ENCODE measurements at regions not wholly inside any gene's neighbourhood (a gene's known extent, or its start where the extent isn't known, plus 50 kb on each side); places are given as distances from the start of the nearest gene placed in this dataset.

GRCh38 chr20:51093240-51093763 lies 70.4 kb upstream of the KCNG1 start:
- no peak for ATAC-seq

GRCh38 chr20:51092338-51092737 lies 69.4 kb upstream of the KCNG1 start:
- ATAC-seq: no peak

- no peak for ATAC-seq
Observed at GRCh38 chr20:51091406-51092195, 68.7 kb upstream of the KCNG1 start.

- no peak for ATAC-seq
Observed at GRCh38 chr20:51089840-51090239, 66.9 kb upstream of the KCNG1 start.

- no peak for ATAC-seq
Observed at GRCh38 chr20:51089272-51089781, 66.4 kb upstream of the KCNG1 start.

- no peak for ATAC-seq
Observed at GRCh38 chr20:51087266-51087665, 64.4 kb upstream of the KCNG1 start.

- no peak for ATAC-seq
Observed at GRCh38 chr20:51085769-51086168, 62.9 kb upstream of the KCNG1 start.

DNA sequence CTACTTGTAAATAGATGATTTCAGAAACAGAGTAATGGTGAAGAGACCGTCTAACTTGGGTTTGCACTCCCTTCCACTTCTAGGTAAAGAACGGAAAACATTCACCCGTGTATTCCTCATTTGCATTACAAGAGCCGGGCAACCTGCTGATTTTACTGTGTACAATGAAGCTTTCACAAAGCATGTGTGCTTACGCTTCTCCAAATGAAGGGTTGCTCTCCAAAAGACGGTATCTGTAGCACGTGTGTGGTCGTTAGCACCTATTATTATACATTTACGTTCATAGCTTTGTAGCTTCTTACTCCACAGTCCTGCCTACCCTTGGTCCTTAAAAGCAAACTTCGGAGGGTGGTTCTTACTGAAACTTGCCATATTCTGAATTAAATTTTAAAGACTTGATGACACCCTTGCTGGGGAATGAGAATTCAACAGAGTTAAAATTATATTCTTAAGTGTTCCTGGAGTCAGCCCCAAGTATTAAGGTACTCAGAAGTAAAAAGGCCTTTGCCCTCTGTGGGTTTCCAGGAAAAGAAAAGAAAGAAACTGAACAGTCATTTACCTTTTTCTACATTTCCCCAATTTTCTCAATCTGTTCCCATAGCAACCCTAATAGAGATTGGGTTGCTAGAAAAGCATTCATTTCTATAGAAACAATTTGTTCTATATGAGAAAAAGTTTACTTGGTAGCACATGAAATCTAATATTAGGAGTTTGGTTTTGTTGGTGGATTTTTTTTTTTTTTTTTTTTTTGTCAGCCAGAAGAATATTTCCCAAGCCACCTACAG lies 61.9 kb upstream of the KCNG1 start:
- no peak for ATAC-seq

DNA sequence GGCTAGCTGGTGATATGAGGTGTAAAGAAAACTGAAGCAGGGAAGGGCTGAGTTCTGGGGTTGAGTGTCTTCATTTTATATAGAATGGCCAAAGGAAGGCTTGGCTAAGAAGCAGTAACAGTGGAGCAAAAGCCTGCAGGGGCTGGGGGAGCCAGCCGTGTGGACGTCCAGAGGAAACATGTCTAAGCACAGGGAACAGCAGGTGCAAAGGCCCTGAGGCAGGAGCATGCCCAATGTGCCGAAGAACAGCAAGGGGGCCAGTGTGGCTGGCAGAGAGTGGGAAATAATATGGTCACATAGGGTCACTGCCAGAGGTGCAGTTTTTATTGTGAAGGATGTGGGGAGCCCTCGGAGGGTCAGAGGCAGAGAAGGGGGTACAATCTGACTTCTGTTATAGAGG lies 60.5 kb upstream of the KCNG1 start:
- ATAC-seq: no peak

DNA sequence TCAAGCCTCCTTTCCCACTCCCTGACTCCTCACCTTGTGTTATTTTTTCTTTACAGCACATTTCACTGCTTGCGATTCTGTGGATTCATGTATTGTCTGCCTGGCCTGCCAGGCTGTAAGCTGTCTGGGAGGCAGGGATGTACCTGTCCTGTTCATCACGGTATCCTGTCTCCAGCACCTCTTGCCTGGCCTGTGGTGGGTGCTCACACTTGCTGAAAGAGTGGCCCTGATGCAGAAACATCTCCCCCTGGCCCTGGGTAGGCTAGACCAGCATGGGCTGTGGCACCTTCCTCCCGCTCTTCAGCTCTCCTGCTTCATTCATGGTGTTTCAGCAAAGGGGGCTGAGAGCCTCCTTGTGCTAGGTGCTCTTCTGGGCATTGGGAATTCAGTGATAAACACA lies 60.1 kb upstream of the KCNG1 start:
- no peak for ATAC-seq

DNA sequence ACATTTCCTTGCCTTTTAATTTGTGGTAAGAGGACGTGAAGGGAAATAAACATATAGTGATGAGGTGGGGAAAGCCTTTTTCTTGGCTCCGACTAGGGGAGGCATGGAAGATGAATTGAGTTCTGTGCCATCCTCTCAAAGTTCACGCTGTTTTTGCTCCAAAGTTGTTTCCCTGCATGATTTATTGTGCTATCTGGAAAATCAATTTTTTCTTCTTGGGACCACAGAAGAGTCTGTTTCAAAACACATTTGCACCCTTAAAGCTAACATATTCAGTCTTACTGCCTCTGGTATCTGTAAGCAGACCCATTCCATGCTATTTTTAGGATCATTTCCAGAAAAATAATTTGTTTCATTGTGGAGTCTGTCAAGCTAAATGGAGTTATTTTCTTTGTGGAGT lies 57.6 kb upstream of the KCNG1 start:
- ATAC-seq: no peak

DNA sequence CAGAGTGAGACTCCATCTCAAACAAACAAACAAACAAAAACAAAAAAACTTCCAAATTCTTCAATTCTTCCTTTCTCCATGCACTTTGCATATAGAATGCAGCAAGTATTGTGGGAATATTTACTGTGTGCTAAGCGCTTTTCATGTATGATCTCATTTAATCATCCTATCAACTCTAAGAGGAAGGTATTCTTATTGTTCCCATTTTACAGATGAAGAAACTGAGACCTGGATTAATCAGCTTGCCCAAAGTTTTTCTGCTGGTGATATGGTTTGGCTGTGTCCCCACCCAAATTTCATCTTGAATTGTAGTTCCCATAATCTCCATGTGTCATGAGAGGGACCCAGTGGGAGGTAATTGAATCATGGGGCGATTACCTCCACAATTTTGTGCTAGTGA lies 56.6 kb upstream of the KCNG1 start:
- ATAC-seq: no peak

GRCh38 chr20:51077686-51078060 lies 54.8 kb upstream of the KCNG1 start:
- ATAC-seq: no peak

DNA sequence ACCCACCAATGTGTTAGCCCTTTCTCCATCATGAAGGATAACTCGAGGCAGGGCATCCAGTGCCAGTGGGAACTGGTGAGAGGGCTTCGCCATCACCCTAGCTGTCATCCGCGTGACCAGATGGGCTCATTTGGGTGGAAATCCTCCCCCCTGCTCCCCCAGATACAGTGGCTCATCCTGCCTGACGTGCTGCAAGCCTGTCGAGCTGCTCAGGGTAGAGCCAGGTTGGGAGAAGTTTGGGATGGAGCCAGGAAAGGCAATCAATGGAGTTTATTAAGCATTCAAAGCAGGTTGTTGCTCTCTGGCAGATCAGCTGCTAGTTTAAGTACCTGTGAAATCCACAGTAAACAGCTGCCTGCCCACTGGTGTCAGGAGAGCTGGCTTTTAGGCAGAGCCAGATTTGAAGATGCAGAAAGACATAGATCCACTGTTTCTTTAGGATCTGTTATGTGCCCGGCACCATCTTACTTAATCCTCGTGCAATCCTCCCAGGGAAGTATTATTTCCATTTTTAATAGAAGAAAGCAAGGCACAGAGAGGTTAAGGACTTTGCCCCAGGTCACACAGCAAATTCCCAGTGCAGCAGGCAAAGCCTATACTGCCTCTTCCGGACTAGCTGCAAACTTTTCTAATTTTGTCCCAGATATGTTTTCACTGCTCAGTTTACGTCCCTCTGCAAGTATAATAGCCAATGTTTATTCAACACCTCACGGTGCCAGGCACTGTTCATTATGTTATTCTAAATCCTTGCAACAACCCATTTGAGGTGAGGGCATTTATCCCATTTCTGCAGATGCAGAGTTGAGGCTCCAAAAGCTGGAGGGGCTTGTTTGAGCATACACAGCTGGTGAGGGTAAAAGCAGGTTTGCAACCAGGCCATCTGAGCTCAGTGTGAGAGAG lies 54.1 kb upstream of the KCNG1 start:
- no peak for ATAC-seq

- ATAC-seq: no peak
Observed at GRCh38 chr20:51074062-51074461, 51.2 kb upstream of the KCNG1 start.

Data from activated CD4-positive, CD25-positive, alpha-beta regulatory T cell treated with anti-CD3 and anti-CD28 coated beads, Interleukin-2, amount 50 U/mL, for 24 hours (primary cell).